Aorta (tissue), 5 donors: ENCODE measurements at regions not wholly inside any gene's neighbourhood (a gene's known extent, or its start where the extent isn't known, plus 50 kb on each side); places are given as distances from the start of the nearest gene placed in this dataset.

Source experiments
- ATAC-seq: fragments of 200-7000 bp; cut with Tn5 transposase; one replicate; pipeline ENCODE4 v1.9.1; 2022; ENCODE audit warnings: moderate library complexity; ENCODE audit not compliant: low FRiP score
- DNase-seq, 2 donors: peaks; one replicate each; pipeline ENCODE4 v3.0.0-alpha.2; 2020
- H3K27ac ChIP-seq, 2 donors: one replicate each; pipeline ENCODE4 v1.5.1; 2013; ENCODE audit warnings: low read length in 2 of 2, mild to moderate bottlenecking in 2 of 2, moderate library complexity in 2 of 2, control low read depth in 1 of 2, inconsistent platforms in 1 of 2, low read depth in 1 of 2
- H3K27me3 ChIP-seq, 2 donors: one replicate each; pipeline ENCODE4 v1.6.1; 2013; ENCODE audit warnings: control low read depth in 1 of 2, low read length in 1 of 2, mild to moderate bottlenecking in 1 of 2, moderate library complexity in 1 of 2; ENCODE audit not compliant: insufficient read depth in 2 of 2, control insufficient read depth in 1 of 2
- H3K36me3 ChIP-seq, 2 donors: one replicate each; pipeline ENCODE4 v1.6.1; 2013; ENCODE audit warnings: control low read depth in 1 of 2, low read length in 1 of 2, mild to moderate bottlenecking in 1 of 2; ENCODE audit not compliant: insufficient read depth in 2 of 2, control insufficient read depth in 1 of 2
- H3K4me1 ChIP-seq, 2 donors: one replicate each; pipeline ENCODE4 v1.6.1; 2013; ENCODE audit warnings: low read length in 2 of 2, control low read depth in 1 of 2, mild to moderate bottlenecking in 1 of 2, moderate library complexity in 1 of 2; ENCODE audit not compliant: insufficient read depth in 2 of 2, control insufficient read depth in 1 of 2
- H3K4me3 ChIP-seq, 2 donors: one replicate each; pipeline ENCODE4 v1.5.1; 2013; ENCODE audit warnings: low read length in 2 of 2, control low read depth in 1 of 2, mild to moderate bottlenecking in 1 of 2
- H3K9me3 ChIP-seq: one replicate; pipeline ENCODE4 v1.6.1; 2013; ENCODE audit warnings: mild to moderate bottlenecking, low read length; ENCODE audit not compliant: control insufficient read depth
- WGBS, 2 donors: extraction: QIAGEN DNeasy Blood & Tissue Kit; methylation state at CpG; one replicate each; pipeline ENCODE4 v1.1.7; 2013; 5-methylcytosine and 5-hydroxymethylcytosine counted together
- intact Hi-C, 2 donors: fragments of 100-400 bp; cut with DNase I; formaldehyde crosslinking; loops; one replicate each; pipeline versions ENCODE4 v1.14.2 to v1.15.0; 2022
- donor health status: healthy with polysubstance abuse.
- donor health status: Bipolar disorder and iron deficiency.
- donor health status: DM: no; HTN: no; CAD: no.
- donor health status: DM: no; HTN: no; CAD: no.
- donor health status: DM: yes; HTN: yes; CAD: no.

- Histone ChIP-seq H3K36me3 (no peaks in the 10 kb centered on the region), H3K27me3 (no peaks in the 10 kb centered on the region), H3K4me3 (no peak overlapping the region), H3K4me1 (peaks cover 1 to 5% of the 10 kb centered on the region in 2 donors), H3K27ac (no peak overlapping the region), H3K9me3 (no peaks in the 10 kb centered on the region)
- DNase-seq (no peak), ATAC-seq (no peak)
- intact Hi-C loops = loop anchor here (10.0 kb wide), 2 partner anchors 52 to 318 kb away; no protein-coding TSS in a partner anchor
These were observed 411.5 kb downstream of the NFIB start for GRCh38 chr9:13902286-13903066.

GRCh38 chr9:13901176-13901575, 412.8 kb downstream of the NFIB start:
- Histone ChIP-seq H3K9me3 (no peaks in the 10 kb centered on the region), H3K4me1 (peaks cover 1 to 6% of the 10 kb centered on the region in 2 donors), H3K27me3 (no peaks in the 10 kb centered on the region), H3K4me3 (no peak overlapping the region), H3K27ac (no peak overlapping the region), H3K36me3 (no peaks in the 10 kb centered on the region)
- 96 to 97% methylated on average over 3 of the region's 3 CpGs for WGBS, 2 donors
- intact Hi-C loops = loop anchor here (10.0 kb wide), 2 partner anchors 54 to 316 kb away; no protein-coding TSS in a partner anchor
- DNase-seq = no peak
- ATAC-seq = no peak

- WGBS, 2 donors = 94 to 96% methylated on average over 5 of the region's 5 CpGs
- H3K4me1 ChIP-seq = peaks cover 1 to 6% of the 10 kb centered on the region in 2 donors
- H3K27ac ChIP-seq = no peak overlapping the region
These were observed 413.5 kb downstream of the NFIB start for GRCh38 chr9:13900449-13900848.

GRCh38 chr9:13899924-13900323, 414.0 kb downstream of the NFIB start:
- intact Hi-C loops = loop anchor here (10.0 kb wide), 2 partner anchors 55 to 315 kb away; no protein-coding TSS in a partner anchor
- DNase-seq (no peak), ATAC-seq (no peak)
- H3K4me1 ChIP-seq = peaks cover 0 to 6% of the 10 kb centered on the region in 2 donors
- no peak overlapping the region for H3K4me3 ChIP-seq
- H3K27me3 ChIP-seq = no peaks in the 10 kb centered on the region
- H3K27ac ChIP-seq = peak overlapping the region; percentile 67 to 78
- H3K9me3 ChIP-seq = no peaks in the 10 kb centered on the region
- H3K36me3 ChIP-seq = no peaks in the 10 kb centered on the region
- WGBS, 2 donors = 4 to 15% methylated on average over 7 of the region's 7 CpGs

More at GRCh38 chr9:13900449-13900848, 413.5 kb downstream of the NFIB start:
- no peaks in the 10 kb centered on the region for H3K36me3 ChIP-seq
- no peak overlapping the region for H3K4me3 ChIP-seq
- no peaks in the 10 kb centered on the region for H3K9me3 ChIP-seq
- DNase-seq = no peak
- H3K27me3 ChIP-seq = no peaks in the 10 kb centered on the region
- ATAC-seq = no peak
- intact Hi-C loops = loop anchor here (10.0 kb wide), 2 partner anchors 54 to 316 kb away; no protein-coding TSS in a partner anchor

GRCh38 chr9:13898957-13899356, 415.0 kb downstream of the NFIB start:
- DNase-seq = no peak
- intact Hi-C loops = no loop called here

GRCh38 chr9:13896922-13897835, 416.8 kb downstream of the NFIB start:
- Histone ChIP-seq H3K27ac (peak overlapping the region in 1 of 2 donors; percentile 75), H3K9me3 (no peaks in the 10 kb centered on the region), H3K36me3 (no peaks in the 10 kb centered on the region), H3K4me3 (no peak overlapping the region), H3K4me1 (peaks cover 0 to 6% of the 10 kb centered on the region in 2 donors), H3K27me3 (no peaks in the 10 kb centered on the region)
- 53% methylated on average over 8 of the region's 8 CpGs for WGBS, 2 donors
- no peak for DNase-seq
- no peak for ATAC-seq
- intact Hi-C loops = no loop called here

More at GRCh38 chr9:13898957-13899356, 415.0 kb downstream of the NFIB start:
- Histone ChIP-seq H3K9me3 (no peaks in the 10 kb centered on the region), H3K36me3 (no peaks in the 10 kb centered on the region), H3K4me1 (peaks cover 0 to 6% of the 10 kb centered on the region in 2 donors), H3K27ac (peak overlapping the region in 1 of 2 donors; percentile 67), H3K4me3 (no peak overlapping the region), H3K27me3 (no peaks in the 10 kb centered on the region)
- no peak for ATAC-seq
- 32 to 53% methylated on average over 2 of the region's 2 CpGs for WGBS, 2 donors

GRCh38 chr9:13896047-13896446, 417.9 kb downstream of the NFIB start:
- Histone ChIP-seq H3K36me3 (no peaks in the 10 kb centered on the region), H3K9me3 (no peaks in the 10 kb centered on the region), H3K4me1 (peaks cover 0 to 6% of the 10 kb centered on the region in 2 donors), H3K27me3 (no peaks in the 10 kb centered on the region), H3K27ac (no peak overlapping the region), H3K4me3 (no peak overlapping the region)
- whole genome bisulfite sequencing, 2 donors = 13 to 14% methylated on average over 1 of the region's 1 CpG
- intact Hi-C loops = no loop called here
- DNase-seq (no peak), ATAC-seq (no peak)

- Histone ChIP-seq H3K9me3 (no peaks in the 10 kb centered on the region), H3K4me3 (no peak overlapping the region), H3K27ac (no peak overlapping the region), H3K4me1 (no peaks in the 10 kb centered on the region), H3K27me3 (no peaks in the 10 kb centered on the region), H3K36me3 (no peaks in the 10 kb centered on the region)
- intact Hi-C loops = no loop called here
- ATAC-seq (no peak), DNase-seq (no peak)
- 92 to 94% methylated on average over 1 of the region's 1 CpG for WGBS, 2 donors
These were observed 428.7 kb downstream of the NFIB start for GRCh38 chr9:13885258-13885657.
